AG10803 (cell line): ENCODE measurements at regions not wholly inside any gene's neighbourhood (a gene's known extent, or its start where the extent isn't known, plus 50 kb on each side); places are given as distances from the start of the nearest gene placed in this dataset.

ENCODE experiments used
- DNase-seq: peaks from one replicate; pipeline ENCODE4 v3.0.0; 2010; ENCODE audit warnings: low read depth
- H3K4me3 ChIP-seq: 2 replicates; pipeline ENCODE4 v1.5.1; 2011; ENCODE audit warnings: mild to moderate bottlenecking, low read length, control low read depth
- TF ChIP-seq, protein P1 (sequence below): conservative IDR thresholded peaks from 2 replicates; pipeline ENCODE4 v1.5.1; 2011; ENCODE audit warnings: mild to moderate bottlenecking, low read length, control low read depth, inconsistent platforms

DNA sequence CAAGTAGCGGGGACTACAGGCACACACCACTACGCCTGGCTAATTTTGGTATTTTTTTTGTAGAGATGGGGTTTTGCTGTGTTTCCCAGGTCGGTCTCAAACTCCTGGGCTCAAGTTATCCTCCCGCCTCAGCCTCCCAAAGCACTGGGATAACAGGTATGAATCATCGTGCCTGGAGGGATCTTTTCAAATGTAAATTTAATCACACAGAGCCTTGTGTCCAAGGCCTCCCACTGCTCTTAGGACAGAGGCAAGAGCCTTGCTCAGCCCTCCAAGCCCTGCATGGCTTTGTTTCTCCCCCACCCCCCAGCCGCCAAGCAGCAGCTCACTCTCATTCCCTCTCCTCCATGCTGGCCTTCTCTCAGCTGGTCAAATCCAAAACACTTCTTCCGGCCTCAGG is 75.3 kb upstream of the CREB3L1 start:
- TF ChIP-seq, protein P1, sequence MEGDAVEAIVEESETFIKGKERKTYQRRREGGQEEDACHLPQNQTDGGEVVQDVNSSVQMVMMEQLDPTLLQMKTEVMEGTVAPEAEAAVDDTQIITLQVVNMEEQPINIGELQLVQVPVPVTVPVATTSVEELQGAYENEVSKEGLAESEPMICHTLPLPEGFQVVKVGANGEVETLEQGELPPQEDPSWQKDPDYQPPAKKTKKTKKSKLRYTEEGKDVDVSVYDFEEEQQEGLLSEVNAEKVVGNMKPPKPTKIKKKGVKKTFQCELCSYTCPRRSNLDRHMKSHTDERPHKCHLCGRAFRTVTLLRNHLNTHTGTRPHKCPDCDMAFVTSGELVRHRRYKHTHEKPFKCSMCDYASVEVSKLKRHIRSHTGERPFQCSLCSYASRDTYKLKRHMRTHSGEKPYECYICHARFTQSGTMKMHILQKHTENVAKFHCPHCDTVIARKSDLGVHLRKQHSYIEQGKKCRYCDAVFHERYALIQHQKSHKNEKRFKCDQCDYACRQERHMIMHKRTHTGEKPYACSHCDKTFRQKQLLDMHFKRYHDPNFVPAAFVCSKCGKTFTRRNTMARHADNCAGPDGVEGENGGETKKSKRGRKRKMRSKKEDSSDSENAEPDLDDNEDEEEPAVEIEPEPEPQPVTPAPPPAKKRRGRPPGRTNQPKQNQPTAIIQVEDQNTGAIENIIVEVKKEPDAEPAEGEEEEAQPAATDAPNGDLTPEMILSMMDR = no peak
- H3K4me3 ChIP-seq = no peak overlapping the region
- no peak for DNase-seq

DNA sequence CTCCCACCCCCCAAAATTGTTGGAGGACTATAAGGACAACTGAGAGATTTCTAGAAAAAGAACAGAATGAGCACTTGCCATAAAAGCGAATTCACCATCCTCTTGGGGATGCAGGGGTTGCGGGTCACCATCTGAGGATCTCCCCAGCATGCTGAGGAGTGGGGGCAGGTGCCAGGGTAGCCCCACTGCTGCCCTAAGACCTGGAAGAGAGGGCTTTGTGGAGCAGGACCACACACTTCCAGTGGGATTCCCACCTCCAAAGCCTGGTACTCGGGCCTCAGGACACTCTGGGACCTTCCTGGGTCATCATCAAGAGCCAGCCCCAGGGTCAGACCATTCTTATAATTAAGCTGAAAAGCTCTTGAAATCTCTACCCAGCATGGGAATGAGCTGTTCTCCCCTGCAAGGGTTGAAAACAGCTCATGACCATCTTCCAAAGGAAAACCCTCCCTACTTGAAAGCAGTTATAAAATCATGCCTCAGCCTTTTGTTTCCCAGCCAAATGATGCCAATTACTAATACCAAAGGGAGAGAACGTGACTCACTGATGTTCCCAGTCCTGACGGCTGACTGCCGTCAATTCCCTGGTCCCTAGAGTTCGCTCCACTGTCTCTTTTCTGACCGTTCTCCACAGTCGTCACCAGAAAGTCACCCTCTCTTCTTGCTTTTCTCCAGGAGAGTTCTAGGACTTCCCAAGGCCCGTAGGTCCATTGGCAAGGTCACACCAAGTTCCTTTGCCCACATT is 76.8 kb upstream of the CREB3L1 start:
- TF ChIP-seq, protein P1 = no peak
- H3K4me3 ChIP-seq = no peak overlapping the region
- DNase-seq = peak; percentile 15

DNA sequence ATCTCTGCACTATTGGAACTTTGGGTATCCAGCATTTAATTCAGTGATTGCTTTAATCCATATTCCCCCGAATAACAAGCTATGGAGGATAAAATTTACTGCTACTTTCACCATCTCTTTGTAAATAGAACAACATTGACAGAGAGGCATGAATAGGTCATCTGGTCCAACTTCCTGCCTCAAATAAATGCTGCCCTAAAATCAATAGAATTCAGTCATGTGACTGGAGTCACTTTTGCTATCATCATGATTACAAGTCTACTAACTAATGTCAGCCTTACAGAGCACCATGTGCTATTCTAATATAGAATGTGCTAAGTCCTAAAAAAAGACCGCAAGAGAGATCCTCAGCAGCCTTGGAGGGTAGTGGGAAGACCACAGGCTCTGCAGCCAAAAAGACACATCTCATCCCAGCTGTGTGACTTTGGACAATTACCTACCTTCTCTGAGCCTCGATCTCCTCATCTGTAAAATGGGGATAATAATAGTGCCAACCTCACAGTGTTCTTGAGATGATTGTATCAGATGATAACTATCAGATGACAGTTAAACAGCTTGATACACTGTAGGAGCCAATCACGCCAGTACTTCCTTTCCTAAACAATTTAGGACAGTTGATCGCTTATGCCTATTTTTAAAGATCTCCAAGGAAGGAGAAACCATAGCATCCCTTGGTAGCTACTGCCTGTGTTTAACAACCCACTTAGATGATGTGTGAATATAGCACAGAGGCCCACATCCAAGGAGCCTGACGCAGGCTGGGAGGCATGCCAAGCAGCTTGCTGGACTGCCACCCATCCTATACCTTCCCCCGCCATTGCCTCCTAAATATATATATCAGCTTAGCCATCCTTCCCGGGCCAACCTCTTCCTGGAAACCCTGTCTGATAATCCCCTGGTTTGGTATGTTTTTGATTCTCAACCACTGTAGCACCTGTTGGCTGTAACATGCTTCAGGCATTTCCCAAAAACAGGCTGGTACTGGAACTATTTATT is 77.3 kb upstream of the PHF21A start:
- no peak overlapping the region for H3K4me3 ChIP-seq
- TF ChIP-seq, protein P1 = no peak
- no peak for DNase-seq

DNA sequence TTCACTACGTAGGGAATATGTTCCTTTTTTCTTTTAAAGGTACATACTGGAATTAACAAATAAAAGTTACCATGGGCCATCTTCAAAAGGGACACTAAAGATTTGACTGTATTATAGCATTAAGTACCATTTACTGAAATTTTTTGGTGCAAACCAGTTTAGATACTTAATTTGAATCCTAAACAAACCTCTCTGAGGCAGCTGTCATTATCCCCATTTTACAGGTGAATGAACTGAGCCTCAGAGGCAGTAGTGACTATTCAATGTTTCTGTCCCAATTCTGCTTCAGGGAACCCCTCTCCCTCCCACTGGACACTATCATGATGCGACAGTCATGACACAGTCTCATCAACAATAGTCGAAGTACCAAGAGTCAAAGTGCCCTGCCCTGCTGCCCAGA is 76.2 kb upstream of the PHF21A start:
- no peak overlapping the region for H3K4me3 ChIP-seq
- TF ChIP-seq, protein P1 = no peak
- DNase-seq = no peak

DNA sequence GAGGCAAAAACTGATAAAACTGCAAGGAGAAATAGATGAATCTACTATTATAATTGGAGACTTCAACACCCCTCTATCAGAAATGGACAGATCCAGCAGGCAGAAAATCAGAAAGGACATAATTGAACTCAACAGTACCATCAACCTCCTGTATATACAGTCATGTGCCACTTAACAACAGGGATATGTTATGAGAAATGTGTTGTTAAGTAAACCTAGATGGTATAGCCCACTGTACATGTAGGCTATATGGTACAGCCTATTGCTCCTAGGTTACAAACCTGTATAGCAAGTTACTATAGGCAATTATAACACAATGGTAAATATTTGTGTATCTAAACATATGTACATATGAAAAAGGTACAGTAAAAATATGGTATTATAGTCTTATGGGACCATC is 66.8 kb upstream of the PHF21A start:
- TF ChIP-seq, protein P1 = no peak
- no peak overlapping the region for H3K4me3 ChIP-seq
- DNase-seq = no peak

DNA sequence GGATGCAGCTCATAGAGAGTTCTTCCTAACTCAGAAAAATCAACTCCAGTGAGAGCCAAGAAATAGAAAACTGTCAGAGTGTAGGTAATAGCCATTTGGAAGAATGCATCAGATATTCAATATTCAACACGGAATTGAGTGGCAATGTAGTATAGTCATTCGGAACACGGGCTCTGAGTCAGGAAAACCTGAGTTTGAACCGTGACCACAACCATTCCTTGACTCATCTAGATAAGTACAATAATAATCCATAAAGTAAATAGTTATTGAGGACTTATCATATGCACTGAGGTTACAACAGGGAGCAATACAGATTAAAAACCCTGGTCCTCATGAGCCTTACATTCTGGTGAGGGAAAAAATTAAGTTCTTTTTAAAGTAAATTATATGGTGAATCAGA is 62.6 kb upstream of the PHF21A start:
- H3K4me3 ChIP-seq = no peak overlapping the region
- TF ChIP-seq, protein P1 = no peak
- no peak for DNase-seq
